H1 (cell line): ENCODE measurements at regions not wholly inside any gene's neighbourhood (a gene's known extent, or its start where the extent isn't known, plus 50 kb on each side); places are given as distances from the start of the nearest gene placed in this dataset.
"Not testable (repeated sequence)": the region's sequence is repeated elsewhere in the genome, so short reads cannot be mapped to it uniquely, and the experiment has no call there.

Experiments
- CTCF ChIA-PET: fragments of 300-600 bp; sonication (Branson Sonifier 250); formaldehyde crosslinking; loops from one replicate; lab custom pipeline; 2021; ENCODE audit not compliant: partially characterized antibody; lab: Charles Lee
- POLR2A ChIA-PET: fragments of 300-600 bp; sonication (Branson Sonifier 250); formaldehyde crosslinking; loops from one replicate; lab custom pipeline; 2021; ENCODE audit warnings: inconsistent platforms; ENCODE audit not compliant: partially characterized antibody; lab: Charles Lee
- DNase-seq, 2 experiments: peaks; one replicate each; pipeline versions ENCODE4 v3.0.0 to v3.0.0-alpha.2; 2010 to 2022; ENCODE audit warnings: low spot score in 2 of 2, low read depth in 1 of 2, mixed read lengths in 1 of 2
- FAIRE-seq: peaks from 2 replicates; lab custom pipeline; 2011; peaks lifted over from hg19 to GRCh38; lab: Jason Lieb, UNC
- H2AFZ ChIP-seq: 2 replicates; pipeline ENCODE4 v1.8.1; 2012; ENCODE audit warnings: low read length, inconsistent platforms
- H2AK5ac ChIP-seq: 2 replicates; pipeline ENCODE4 v1.6.1; 2013; ENCODE audit warnings: low read depth, low read length
- H2BK120ac ChIP-seq: replicated peaks from 2 replicates; pipeline ENCODE3; 2013; ENCODE audit warnings: low read depth, low read length, inconsistent platforms
- H2BK12ac ChIP-seq: 2 replicates; pipeline ENCODE4 v1.6.1; 2013; ENCODE audit warnings: low read depth, low read length
- H2BK15ac ChIP-seq: 2 replicates; pipeline ENCODE4 v1.6.1; 2013; ENCODE audit warnings: low read length
- H2BK20ac ChIP-seq: 2 replicates; pipeline ENCODE4 v1.6.1; 2013; ENCODE audit warnings: low read length
- H2BK5ac ChIP-seq: 2 replicates; pipeline ENCODE4 v1.6.1; 2013; ENCODE audit warnings: low read depth, low read length
- H3K14ac ChIP-seq: 2 replicates; pipeline ENCODE4 v1.6.1; 2013; ENCODE audit warnings: inconsistent platforms; ENCODE audit not compliant: insufficient read length
- H3K18ac ChIP-seq: 2 replicates; pipeline ENCODE4 v1.6.1; 2013; ENCODE audit warnings: low read length; ENCODE audit errors: extremely low read depth
- H3K23ac ChIP-seq: 2 replicates; pipeline ENCODE4 v1.6.1; 2013; ENCODE audit warnings: inconsistent platforms; ENCODE audit not compliant: insufficient read length
- H3K23me2 ChIP-seq: 2 replicates; pipeline ENCODE4 v1.6.1; 2013; ENCODE audit warnings: low read depth, low read length
- H3K27ac ChIP-seq: 2 replicates; pipeline ENCODE4 v1.6.1; 2011; ENCODE audit warnings: low read depth, low read length, inconsistent platforms
- H3K27me3 ChIP-seq, 4 experiments: replicated peaks in 1 of 4; 1 replicate in 1 of 4; 2 replicates in 3 of 4; pipeline versions ENCODE4 v1.6.1 to v1.8.1; 2011 to 2013; ENCODE audit warnings: low read length in 3 of 4, mild to moderate bottlenecking in 3 of 4, inconsistent platforms in 2 of 4, mixed read lengths in 2 of 4, moderate library complexity in 1 of 4; ENCODE audit not compliant: control insufficient read depth in 3 of 4, insufficient read depth in 3 of 4; ENCODE audit errors: extremely low read depth in 1 of 4
- H3K36me3 ChIP-seq, 4 experiments: 2 replicates each; pipeline versions ENCODE4 v1.6.1 to v1.8.1; 2011 to 2013; ENCODE audit warnings: mild to moderate bottlenecking in 4 of 4, low read length in 3 of 4, moderate library complexity in 2 of 4, control low read depth in 1 of 4, inconsistent platforms in 1 of 4; ENCODE audit not compliant: insufficient read depth in 4 of 4, control insufficient read depth in 2 of 4
- H3K4ac ChIP-seq: replicated peaks from 2 replicates; pipeline ENCODE3; 2013; ENCODE audit warnings: low read length, low read depth, mixed read lengths, inconsistent platforms; ENCODE audit not compliant: insufficient read length
- H3K4me1 ChIP-seq, 4 experiments: replicated peaks in 1 of 4; 1 replicate in 1 of 4; 2 replicates in 3 of 4; pipeline versions ENCODE4 v1.6.1 to v1.8.1; 2011 to 2013; ENCODE audit warnings: low read length in 3 of 4, inconsistent platforms in 2 of 4, mixed read lengths in 1 of 4; ENCODE audit not compliant: insufficient read depth in 4 of 4, control insufficient read depth in 3 of 4
- H3K4me2 ChIP-seq, 2 experiments: 2 replicates each; pipeline versions ENCODE4 v1.6.1 to v1.8.1; 2011 to 2013; ENCODE audit warnings: low read depth in 2 of 2, low read length in 2 of 2, control low read depth in 1 of 2, inconsistent platforms in 1 of 2, mild to moderate bottlenecking in 1 of 2; ENCODE audit not compliant: insufficient read depth in 1 of 2
- H3K4me3 ChIP-seq, 4 experiments: fragments of 200-600, 300-600 bp in 1 of 4; sonication (generic), shearing (Covaris generic), sonication (Bioruptor Twin) in 1 of 4; 2 replicates each; pipeline versions ENCODE4 v1.5.1 to v1.8.1; 2011 to 2016; ENCODE audit warnings: low read length in 4 of 4, low read depth in 3 of 4, control low read depth in 2 of 4, inconsistent platforms in 2 of 4, mild to moderate bottlenecking in 2 of 4, mixed read lengths in 1 of 4, moderate library complexity in 1 of 4; ENCODE audit not compliant: insufficient read depth in 2 of 4; ENCODE audit errors: extremely low read depth in 1 of 4
- H3K56ac ChIP-seq: replicated peaks from 2 replicates; pipeline ENCODE3; 2013; ENCODE audit warnings: low read depth, mild to moderate bottlenecking, mixed read lengths, low read length, inconsistent platforms; ENCODE audit not compliant: insufficient read length
- H3K79me1 ChIP-seq: 2 replicates; pipeline ENCODE4 v1.6.1; 2013; ENCODE audit warnings: low read depth, low read length, control low read depth
- H3K79me2 ChIP-seq, 2 experiments: 2 replicates each; pipeline versions ENCODE4 v1.6.1 to v1.8.1; 2012 to 2013; ENCODE audit warnings: low read length in 2 of 2, mild to moderate bottlenecking in 2 of 2, inconsistent platforms in 1 of 2; ENCODE audit not compliant: insufficient read depth in 2 of 2, control insufficient read depth in 1 of 2
- H3K9ac ChIP-seq, 4 experiments: replicated peaks in 1 of 4; 1 replicate in 1 of 4; 2 replicates in 3 of 4; pipeline versions ENCODE4 v1.6.1 to v1.8.1; 2011 to 2013; ENCODE audit warnings: low read depth in 3 of 4, low read length in 3 of 4, control low read depth in 2 of 4, mild to moderate bottlenecking in 2 of 4, moderate library complexity in 2 of 4, inconsistent platforms in 1 of 4; ENCODE audit errors: extremely low read depth in 1 of 4
- H3K9me3 ChIP-seq, 2 experiments: 2 replicates each; pipeline versions ENCODE4 v1.6.1 to v1.8.1; 2012 to 2013; ENCODE audit warnings: mild to moderate bottlenecking in 2 of 2, moderate library complexity in 2 of 2, control low read depth in 1 of 2, inconsistent platforms in 1 of 2, low read depth in 1 of 2, low read length in 1 of 2, mixed read lengths in 1 of 2; ENCODE audit not compliant: insufficient read depth in 2 of 2
- H4K20me1 ChIP-seq, 2 experiments: replicated peaks in 1 of 2; 2 replicates each; pipeline versions ENCODE3 to v1.8.1; 2011 to 2013; ENCODE audit warnings: inconsistent platforms in 2 of 2, low read length in 2 of 2, mild to moderate bottlenecking in 1 of 2; ENCODE audit not compliant: insufficient read depth in 2 of 2, control insufficient read depth in 1 of 2
- H4K5ac ChIP-seq: 2 replicates; pipeline ENCODE4 v1.6.1; 2013; ENCODE audit warnings: low read length, low read depth, mixed read lengths, inconsistent platforms; ENCODE audit not compliant: insufficient read length
- H4K8ac ChIP-seq: 2 replicates; pipeline ENCODE4 v1.8.0; 2013; ENCODE audit warnings: mild to moderate bottlenecking, moderate library complexity, low read length, inconsistent platforms; ENCODE audit not compliant: insufficient read depth; ENCODE audit errors: extremely low read depth
- H4K91ac ChIP-seq: replicated peaks from 2 replicates; pipeline ENCODE3; 2013; ENCODE audit warnings: low read length, mixed read lengths, inconsistent platforms; ENCODE audit not compliant: insufficient read length
- GTF2F1 ChIP-seq: IDR thresholded peaks from 2 replicates; pipeline ENCODE4 v1.6.1; 2012; ENCODE audit warnings: low read depth, low read length, improper control_type of control experiment, borderline replicate concordance
- KDM5A ChIP-seq: fragments of 200-600 bp; IDR thresholded peaks from 2 replicates; pipeline ENCODE4 v1.7.1; 2012; ENCODE audit warnings: mild to moderate bottlenecking, low read length, inconsistent platforms, mixed read lengths
- TAF1 ChIP-seq: IDR thresholded peaks from 2 replicates; pipeline ENCODE4 v1.6.1; 2011; ENCODE audit warnings: mild to moderate bottlenecking, low read depth, low read length
- WGBS, 2 experiments: shearing (Covaris generic) in 1 of 2; methylation state at CpG; one replicate each; pipeline versions ENCODE4 v1.1.6 to v1.1.7; 2013 to 2015; ENCODE audit warnings: low lambda C conversion rate in 2 of 2, mixed read lengths in 2 of 2, inconsistent platforms in 1 of 2, low coverage in 1 of 2, missing lambda C conversion rate in 1 of 2; ENCODE audit not compliant: insufficient replicate concordance in 2 of 2, insufficient coverage in 1 of 2, insufficient read length in 1 of 2; ENCODE audit errors: extremely low coverage in 1 of 2, missing lambda C conversion rate in 1 of 2; 5-methylcytosine and 5-hydroxymethylcytosine counted together

GRCh38 chr4:63211375-63211774 lies 1197.9 kb downstream of the TECRL start (continued):
- TF ChIP-seq KDM5A (no peak), TAF1 (no peak), GTF2F1 (no peak)
- TF ChIP-seq, all 59 proteins: peak for 0

GRCh38 chr4:63193029-63193428 lies 1216.2 kb downstream of the TECRL start:
- H2BK15ac ChIP-seq, POLR2A ChIA-PET, H3K4me2 ChIP-seq, H2BK120ac ChIP-seq, H3K23ac ChIP-seq, H3K9me3 ChIP-seq, H4K8ac ChIP-seq, CTCF ChIA-PET, H3K36me3 ChIP-seq, H3K4me3 ChIP-seq, H2BK20ac ChIP-seq, H2BK5ac ChIP-seq, H2BK12ac ChIP-seq, H3K14ac ChIP-seq, FAIRE-seq, H3K79me1 ChIP-seq, H3K23me2 ChIP-seq, H3K18ac ChIP-seq, H2AK5ac ChIP-seq, H4K20me1 ChIP-seq, H3K27me3 ChIP-seq, H3K9ac ChIP-seq, H3K79me2 ChIP-seq, H4K5ac ChIP-seq, H4K91ac ChIP-seq, H3K27ac ChIP-seq, H3K4me1 ChIP-seq, H3K4ac ChIP-seq, H2AFZ ChIP-seq, H3K56ac ChIP-seq, DNase-seq: not testable (repeated sequence)
- WGBS, 2 experiments = 90% methylated on average over 3 of the region's 3 CpGs; no CpG with 5 or more reads in 1 of the 2 experiments
